ENCODE measurements at regions not wholly inside any gene's neighbourhood (a gene's known extent, or its start where the extent isn't known, plus 50 kb on each side); places are given as distances from the start of the nearest gene placed in this dataset.

- Histone ChIP-seq H3K27ac (ENCODE audit: low read depth, low read length) (no peak overlapping the region), H3K4me3 (ENCODE audit: low read length) (no peak overlapping the region), H3K9me3 (ENCODE audit: control insufficient read depth, low read length) (no peaks in the 10 kb centered on the region), H3K9ac (ENCODE audit: extremely low read depth, low read length, poor library complexity, severe bottlenecking) (no peak overlapping the region), H3K36me3 (ENCODE audit: control insufficient read depth, insufficient read depth, low read length) (no peaks in the 10 kb centered on the region), H3K27me3 (ENCODE audit: control insufficient read depth, insufficient read depth, low read length, poor library complexity, severe bottlenecking) (no peaks in the 10 kb centered on the region), H3K4me1 (ENCODE audit: control insufficient read depth, insufficient read depth, low read length) (no peaks in the 10 kb centered on the region)
- H3K27ac Mint-ChIP-seq, result no peak overlapping the region
- H3K36me3 Mint-ChIP-seq (ENCODE audit: low read depth), result no peaks in the 10 kb centered on the region
- TF ChIP-seq CTCF (conservative IDR thresholded peaks at IDR 0.05), result no peak
- no peaks in the 10 kb centered on the region for H3K4me1 Mint-ChIP-seq
- no peak for DNase-seq
- H3K27me3 Mint-ChIP-seq (ENCODE audit: insufficient read depth), result no peaks in the 10 kb centered on the region
- no peak overlapping the region for H3K4me3 Mint-ChIP-seq
- H3K9me3 Mint-ChIP-seq, result peaks cover 8% of the 10 kb centered on the region
Measured at GRCh38 chr2:191740016-191740419, 62.1 kb downstream of the NABP1 start.

GRCh38 chr2:191740759-191741158 is 62.8 kb downstream of the NABP1 start:
- Histone ChIP-seq H3K27ac (ENCODE audit: low read depth, low read length) (no peak overlapping the region), H3K4me3 (ENCODE audit: low read length) (no peak overlapping the region), H3K9me3 (ENCODE audit: control insufficient read depth, low read length) (no peaks in the 10 kb centered on the region), H3K4me1 (ENCODE audit: control insufficient read depth, insufficient read depth, low read length) (no peaks in the 10 kb centered on the region), H3K9ac (ENCODE audit: extremely low read depth, low read length, poor library complexity, severe bottlenecking) (no peak overlapping the region), H3K27me3 (ENCODE audit: control insufficient read depth, insufficient read depth, low read length, poor library complexity, severe bottlenecking) (no peaks in the 10 kb centered on the region), H3K36me3 (ENCODE audit: control insufficient read depth, insufficient read depth, low read length) (no peaks in the 10 kb centered on the region)
- Mint-ChIP-seq H3K36me3 (ENCODE audit: low read depth) (no peaks in the 10 kb centered on the region), H3K4me1 (no peaks in the 10 kb centered on the region), H3K27ac (no peak overlapping the region), H3K27me3 (ENCODE audit: insufficient read depth) (no peaks in the 10 kb centered on the region), H3K4me3 (no peak overlapping the region), H3K9me3 (peaks cover 8% of the 10 kb centered on the region)
- no CpG with 5 or more reads among the region's 3 CpGs for WGBS, 2 experiments (ENCODE audit: insufficient coverage in 1 of 2, insufficient read length in 1 of 2)
- TF ChIP-seq CTCF (conservative IDR thresholded peaks at IDR 0.05), result no peak
- no peak for DNase-seq

- Mint-ChIP-seq H3K9me3 (peaks cover 5% of the 10 kb centered on the region), H3K27me3 (ENCODE audit: insufficient read depth) (no peaks in the 10 kb centered on the region), H3K4me1 (no peaks in the 10 kb centered on the region), H3K27ac (no peak overlapping the region), H3K4me3 (no peak overlapping the region), H3K36me3 (ENCODE audit: low read depth) (no peaks in the 10 kb centered on the region)
- no peak overlapping the region for H3K4me3 ChIP-seq (ENCODE audit: low read length)
- no peaks in the 10 kb centered on the region for H3K27me3 ChIP-seq (ENCODE audit: control insufficient read depth, insufficient read depth, low read length, poor library complexity, severe bottlenecking)
- H3K4me1 ChIP-seq (ENCODE audit: control insufficient read depth, insufficient read depth, low read length), result no peaks in the 10 kb centered on the region
- no peak overlapping the region for H3K9ac ChIP-seq (ENCODE audit: extremely low read depth, low read length, poor library complexity, severe bottlenecking)
- WGBS, 2 experiments (ENCODE audit: insufficient coverage in 1 of 2, insufficient read length in 1 of 2), result 88 to 90% methylated on average over 5 to 7 of the region's 7 CpGs
- H3K9me3 ChIP-seq (ENCODE audit: control insufficient read depth, low read length), result no peaks in the 10 kb centered on the region
- H3K36me3 ChIP-seq (ENCODE audit: control insufficient read depth, insufficient read depth, low read length), result no peaks in the 10 kb centered on the region
- DNase-seq, result no peak
- H3K27ac ChIP-seq (ENCODE audit: low read depth, low read length), result no peak overlapping the region
- no peak for TF ChIP-seq CTCF (conservative IDR thresholded peaks at IDR 0.05)
Measured at GRCh38 chr2:191746346-191747169, 68.6 kb downstream of the NABP1 start.

All from endodermal cell (in vitro differentiated cells).